ENCODE measurements at regions not wholly inside any gene's neighbourhood (a gene's known extent, or its start where the extent isn't known, plus 50 kb on each side); places are given as distances from the start of the nearest gene placed in this dataset.
"Not testable (repeated sequence)": the region's sequence is repeated elsewhere in the genome, so short reads cannot be mapped to it uniquely, and the experiment has no call there.

DNA sequence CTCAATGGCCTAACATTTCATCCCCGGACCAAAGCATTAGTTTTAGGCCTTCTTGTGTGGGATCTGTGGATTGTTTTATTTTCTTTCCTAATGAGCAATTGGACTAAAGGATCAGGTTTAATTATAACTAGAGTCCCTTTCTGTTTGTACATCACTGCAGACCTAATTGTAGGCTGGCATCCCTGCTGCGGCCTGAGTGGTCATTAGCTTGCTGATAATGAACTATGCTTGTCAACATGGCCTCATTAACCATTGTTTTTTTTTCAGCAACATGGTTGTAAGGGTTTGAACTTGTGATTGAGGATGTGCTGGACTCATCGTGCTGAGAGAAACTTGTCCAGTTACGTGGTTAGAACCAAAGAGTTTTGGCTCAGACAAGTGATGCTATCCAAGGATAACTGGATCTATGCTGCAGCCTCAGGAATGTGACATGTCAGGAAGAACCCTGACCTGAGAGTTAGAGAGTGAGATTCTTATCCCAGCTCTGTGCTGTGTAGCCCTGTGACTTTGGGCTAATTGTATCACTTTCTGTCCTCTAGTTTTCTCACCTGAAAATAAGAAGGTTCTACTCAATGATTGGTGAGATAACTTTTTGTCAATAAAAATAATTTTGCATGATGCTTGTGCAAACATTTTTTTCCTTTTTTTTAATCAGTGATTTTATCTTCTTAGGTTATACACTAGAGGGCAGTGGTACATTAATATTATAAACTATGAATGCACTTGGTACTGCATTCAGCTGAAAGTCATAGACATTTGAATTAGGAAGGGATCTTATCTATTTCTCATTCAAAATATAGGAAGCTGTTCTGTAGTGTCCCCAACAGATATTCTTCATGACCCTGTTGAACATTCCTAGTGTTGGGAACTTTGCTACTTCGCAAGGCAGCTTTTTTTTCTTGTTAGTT lies 140.9 kb downstream of the RNF144B start:
- no peak for DNase-seq (ENCODE audit: low spot score)
- TF ChIP-seq, protein P1, sequence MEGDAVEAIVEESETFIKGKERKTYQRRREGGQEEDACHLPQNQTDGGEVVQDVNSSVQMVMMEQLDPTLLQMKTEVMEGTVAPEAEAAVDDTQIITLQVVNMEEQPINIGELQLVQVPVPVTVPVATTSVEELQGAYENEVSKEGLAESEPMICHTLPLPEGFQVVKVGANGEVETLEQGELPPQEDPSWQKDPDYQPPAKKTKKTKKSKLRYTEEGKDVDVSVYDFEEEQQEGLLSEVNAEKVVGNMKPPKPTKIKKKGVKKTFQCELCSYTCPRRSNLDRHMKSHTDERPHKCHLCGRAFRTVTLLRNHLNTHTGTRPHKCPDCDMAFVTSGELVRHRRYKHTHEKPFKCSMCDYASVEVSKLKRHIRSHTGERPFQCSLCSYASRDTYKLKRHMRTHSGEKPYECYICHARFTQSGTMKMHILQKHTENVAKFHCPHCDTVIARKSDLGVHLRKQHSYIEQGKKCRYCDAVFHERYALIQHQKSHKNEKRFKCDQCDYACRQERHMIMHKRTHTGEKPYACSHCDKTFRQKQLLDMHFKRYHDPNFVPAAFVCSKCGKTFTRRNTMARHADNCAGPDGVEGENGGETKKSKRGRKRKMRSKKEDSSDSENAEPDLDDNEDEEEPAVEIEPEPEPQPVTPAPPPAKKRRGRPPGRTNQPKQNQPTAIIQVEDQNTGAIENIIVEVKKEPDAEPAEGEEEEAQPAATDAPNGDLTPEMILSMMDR (IDR thresholded peaks at IDR 0.05; ENCODE audit: extremely low read depth, missing control alignments) = no peak

DNA sequence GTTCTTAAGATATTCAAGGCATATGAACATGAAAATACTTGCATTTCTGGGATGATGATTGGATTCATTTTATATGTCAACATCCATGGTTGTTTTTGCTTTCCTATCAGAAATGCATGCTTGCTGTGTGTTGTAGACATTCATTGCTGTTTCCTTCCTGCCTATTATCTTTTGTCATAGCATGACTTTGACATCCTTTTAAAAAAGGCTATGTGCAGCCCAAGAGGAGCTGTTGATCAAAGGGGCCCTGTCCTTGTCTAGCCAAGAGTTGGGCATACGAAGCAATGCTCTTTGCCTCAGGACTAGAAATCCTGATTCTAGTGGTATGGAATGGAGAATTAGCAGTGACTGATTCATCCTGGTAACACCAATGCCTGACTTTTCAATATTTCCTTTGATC lies 143.1 kb downstream of the RNF144B start:
- no peak for DNase-seq (ENCODE audit: low spot score)
- TF ChIP-seq, protein P1 (IDR thresholded peaks at IDR 0.05; ENCODE audit: extremely low read depth, missing control alignments) = no peak

DNA sequence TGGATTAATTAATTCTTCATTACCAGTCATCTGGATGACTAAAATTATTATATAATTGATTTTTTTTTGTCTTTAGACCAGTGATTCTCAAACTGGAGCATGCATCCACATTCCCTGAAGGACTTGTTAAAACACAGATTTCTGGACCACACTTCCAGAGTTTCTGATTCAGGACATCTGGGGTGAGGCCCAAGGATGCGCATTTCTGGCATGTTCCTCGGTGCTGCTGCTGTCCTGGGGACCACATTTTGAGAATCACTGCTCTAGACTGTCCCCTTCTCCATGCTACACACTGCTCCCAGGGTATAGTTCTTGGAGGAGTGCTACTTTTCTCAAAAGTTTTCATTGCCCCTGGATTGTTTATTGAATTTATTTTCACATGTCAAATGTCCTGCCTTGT lies 145.0 kb downstream of the RNF144B start:
- DNase-seq (ENCODE audit: low spot score) = no peak
- TF ChIP-seq, protein P1 (IDR thresholded peaks at IDR 0.05; ENCODE audit: extremely low read depth, missing control alignments) = no peak

DNA sequence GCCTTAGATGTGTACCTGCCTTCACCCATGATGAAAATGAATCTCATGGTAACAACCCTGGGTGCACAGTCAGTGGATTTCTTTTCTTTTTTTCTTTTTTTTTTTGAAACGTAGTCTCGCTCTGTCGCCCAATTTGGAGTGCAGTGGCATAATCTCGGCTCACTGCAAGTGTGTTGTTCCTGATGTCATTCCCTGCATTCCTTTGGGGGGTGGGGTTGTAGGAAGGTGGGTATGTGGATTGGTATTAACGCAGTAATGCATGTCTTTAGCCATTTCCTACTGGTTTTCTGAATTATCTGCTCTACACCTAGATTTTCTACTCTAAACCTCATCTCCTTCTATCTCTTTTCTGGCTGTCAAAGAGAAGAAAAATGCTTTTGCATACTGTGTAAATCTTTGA lies 146.6 kb downstream of the RNF144B start:
- DNase-seq (ENCODE audit: low spot score) = no peak
- TF ChIP-seq, protein P1 (IDR thresholded peaks at IDR 0.05; ENCODE audit: extremely low read depth, missing control alignments) = no peak

DNA sequence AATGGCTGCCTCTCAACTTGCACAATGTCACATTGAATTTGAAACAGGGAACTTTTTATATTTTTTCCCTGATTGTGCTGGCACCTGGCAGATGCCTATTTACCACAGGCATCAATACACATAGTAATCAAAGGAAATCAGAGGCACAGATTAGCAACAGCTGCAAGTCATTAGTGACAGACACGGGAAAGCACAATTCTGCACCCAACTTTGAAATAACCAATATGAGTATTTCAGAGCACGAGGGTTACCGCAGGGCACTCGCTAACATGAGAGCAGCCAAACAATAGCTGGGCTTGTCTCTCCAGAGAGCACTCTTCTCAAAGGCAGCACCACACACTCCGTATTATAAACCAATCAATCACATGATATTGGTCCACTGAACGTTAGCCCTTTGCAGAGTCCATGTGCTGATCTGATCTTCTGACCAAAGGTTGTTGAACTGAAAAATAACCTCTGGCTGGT lies 149.5 kb downstream of the RNF144B start:
- TF ChIP-seq, protein P1 (IDR thresholded peaks at IDR 0.05; ENCODE audit: extremely low read depth, missing control alignments) = no peak

DNA sequence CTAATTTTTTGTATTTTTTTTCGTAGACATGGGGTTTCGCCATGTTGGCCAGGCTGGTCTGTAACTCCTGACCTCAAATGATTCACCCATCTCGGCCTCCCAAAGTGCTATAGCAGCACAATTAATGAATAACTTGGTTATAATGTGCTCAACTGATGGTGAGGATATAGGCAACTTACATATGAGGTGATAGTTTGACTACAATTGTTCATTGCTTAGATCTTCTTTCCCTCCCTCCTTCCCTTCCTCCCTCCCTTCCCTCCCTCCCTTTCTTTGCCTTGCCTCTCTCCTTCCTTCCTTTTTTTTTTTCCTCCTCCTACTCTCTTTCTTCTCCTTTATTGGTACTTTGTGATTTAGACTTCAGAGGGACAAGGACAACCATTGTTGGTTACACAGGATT lies 151.2 kb downstream of the RNF144B start:
- DNase-seq (ENCODE audit: low spot score) = no peak
- TF ChIP-seq, protein P1 (IDR thresholded peaks at IDR 0.05; ENCODE audit: extremely low read depth, missing control alignments) = no peak

More for the DNA sequence above, 149.5 kb downstream of the RNF144B start:
- no peak for DNase-seq (ENCODE audit: low spot score)

DNA sequence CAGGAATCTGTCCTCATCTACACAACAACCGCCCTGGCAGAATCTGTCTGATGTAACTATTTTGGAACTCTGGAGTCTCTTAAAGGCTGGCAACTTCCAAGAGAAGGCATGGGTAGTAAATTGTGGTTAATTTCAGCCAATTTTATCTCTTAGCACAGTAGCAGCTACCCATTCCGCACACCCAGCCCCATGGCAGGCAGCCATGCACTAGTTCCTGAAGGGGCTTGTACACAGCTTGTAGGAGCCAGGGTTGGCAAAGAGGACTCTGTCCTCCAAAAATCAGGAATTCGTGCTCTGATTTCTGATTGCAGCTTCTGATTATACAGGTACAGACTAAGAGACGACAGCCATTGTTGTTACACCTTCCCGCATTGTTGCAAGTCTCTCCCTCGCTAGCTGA lies 155.9 kb downstream of the RNF144B start:
- TF ChIP-seq, protein P1 (IDR thresholded peaks at IDR 0.05; ENCODE audit: extremely low read depth, missing control alignments) = no peak
- DNase-seq (ENCODE audit: low spot score) = no peak

DNA sequence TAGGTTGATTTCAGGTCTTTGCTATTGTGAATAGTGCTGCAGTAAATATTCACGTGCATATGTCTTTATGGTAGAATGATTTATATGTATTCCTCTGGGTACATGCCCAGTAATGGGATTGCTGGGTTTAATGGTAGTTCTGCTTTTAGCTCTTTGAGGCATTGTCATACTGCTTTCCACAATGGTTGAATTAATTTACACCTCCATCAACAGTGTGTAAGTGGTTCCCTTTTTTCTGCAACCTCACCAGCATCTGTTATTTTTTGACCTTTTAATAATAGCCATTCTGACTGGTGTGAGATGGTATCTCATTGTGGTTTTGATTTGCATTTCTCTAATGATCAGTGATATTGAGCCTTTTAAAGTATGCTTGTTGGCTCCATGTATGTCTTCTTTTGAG lies 158.0 kb downstream of the RNF144B start:
- DNase-seq (ENCODE audit: low spot score) = not testable (repeated sequence)

Data from GM20000 (cell line).